GM18873 (cell line): ENCODE measurements at regions not wholly inside any gene's neighbourhood (a gene's known extent, or its start where the extent isn't known, plus 50 kb on each side); places are given as distances from the start of the nearest gene placed in this dataset.
"Not testable (repeated sequence)": the region's sequence is repeated elsewhere in the genome, so short reads cannot be mapped to it uniquely, and the experiment has no call there.

Experiments
- ATAC-seq: cut with Tn5 transposase; IDR thresholded peaks from one replicate; pipeline ENCODE4 v1.9.1; 2021; ENCODE audit warnings: mild to moderate bottlenecking, moderate library complexity, moderate number of reproducible peaks; ENCODE audit not compliant: unreplicated experiment, low FRiP score

- ATAC-seq: not testable (repeated sequence)
These were observed 103.1 kb downstream of the CAPZA3 start for GRCh38 chr12:18840997-18841396.

- no peak for ATAC-seq
These were observed 111.2 kb downstream of the CAPZA3 start for GRCh38 chr12:18849080-18849479.

- no peak for ATAC-seq
These were observed 111.8 kb downstream of the CAPZA3 start for GRCh38 chr12:18849761-18850160.

- ATAC-seq: no peak
These were observed 112.8 kb downstream of the CAPZA3 start for GRCh38 chr12:18850752-18851151.

GRCh38 chr12:18851271-18851670 lies 113.4 kb downstream of the CAPZA3 start:
- ATAC-seq: no peak

- no peak for ATAC-seq
These were observed 115.8 kb downstream of the CAPZA3 start for GRCh38 chr12:18853570-18854366.

- no peak for ATAC-seq
These were observed 119.7 kb downstream of the CAPZA3 start for GRCh38 chr12:18857656-18858055.

GRCh38 chr12:18859400-18859799 lies 121.5 kb downstream of the CAPZA3 start:
- ATAC-seq: no peak

- no peak for ATAC-seq
These were observed 123.5 kb downstream of the CAPZA3 start for GRCh38 chr12:18861287-18861858.

GRCh38 chr12:18863769-18864500 lies 126.0 kb downstream of the CAPZA3 start:
- ATAC-seq: no peak

- no peak for ATAC-seq
These were observed 127.1 kb downstream of the CAPZA3 start for GRCh38 chr12:18864900-18865561.

GRCh38 chr12:18868717-18869116 lies 130.8 kb downstream of the CAPZA3 start:
- ATAC-seq: no peak

GRCh38 chr12:18872770-18873169 lies 134.9 kb downstream of the CAPZA3 start:
- ATAC-seq: no peak

GRCh38 chr12:18878676-18879180 lies 140.8 kb downstream of the CAPZA3 start:
- no peak for ATAC-seq

- no peak for ATAC-seq
These were observed 144.8 kb downstream of the CAPZA3 start for GRCh38 chr12:18882690-18883089.

GRCh38 chr12:18886962-18887361 lies 149.0 kb downstream of the CAPZA3 start:
- no peak for ATAC-seq

GRCh38 chr12:18887368-18887767 lies 149.4 kb downstream of the CAPZA3 start:
- ATAC-seq: no peak

- no peak for ATAC-seq
These were observed 150.1 kb downstream of the CAPZA3 start for GRCh38 chr12:18888047-18888446.

GRCh38 chr12:18890621-18891020 lies 152.7 kb downstream of the CAPZA3 start:
- not testable (repeated sequence) for ATAC-seq

- no peak for ATAC-seq
These were observed 157.6 kb downstream of the CAPZA3 start for GRCh38 chr12:18895540-18895939.

- no peak for ATAC-seq
These were observed 158.0 kb downstream of the CAPZA3 start for GRCh38 chr12:18895946-18896345.
